H1 (cell line): ENCODE measurements at regions not wholly inside any gene's neighbourhood (a gene's known extent, or its start where the extent isn't known, plus 50 kb on each side); places are given as distances from the start of the nearest gene placed in this dataset.

Experiments
- CTCF ChIA-PET: fragments of 300-600 bp; sonication (Branson Sonifier 250); formaldehyde crosslinking; loops from one replicate; lab custom pipeline; 2021; ENCODE audit not compliant: partially characterized antibody; lab: Charles Lee
- POLR2A ChIA-PET: fragments of 300-600 bp; sonication (Branson Sonifier 250); formaldehyde crosslinking; loops from one replicate; lab custom pipeline; 2021; ENCODE audit warnings: inconsistent platforms; ENCODE audit not compliant: partially characterized antibody; lab: Charles Lee
- DNase-seq, 2 experiments: peaks; one replicate each; pipeline versions ENCODE4 v3.0.0 to v3.0.0-alpha.2; 2010 to 2022; ENCODE audit warnings: low spot score in 2 of 2, low read depth in 1 of 2, mixed read lengths in 1 of 2
- FAIRE-seq: peaks from 2 replicates; lab custom pipeline; 2011; peaks lifted over from hg19 to GRCh38; lab: Jason Lieb, UNC
- H2AFZ ChIP-seq: 2 replicates; pipeline ENCODE4 v1.8.1; 2012; ENCODE audit warnings: low read length, inconsistent platforms
- H2AK5ac ChIP-seq: 2 replicates; pipeline ENCODE4 v1.6.1; 2013; ENCODE audit warnings: low read depth, low read length
- H2BK120ac ChIP-seq: replicated peaks from 2 replicates; pipeline ENCODE3; 2013; ENCODE audit warnings: low read depth, low read length, inconsistent platforms
- H2BK12ac ChIP-seq: 2 replicates; pipeline ENCODE4 v1.6.1; 2013; ENCODE audit warnings: low read depth, low read length
- H2BK15ac ChIP-seq: 2 replicates; pipeline ENCODE4 v1.6.1; 2013; ENCODE audit warnings: low read length
- H2BK20ac ChIP-seq: 2 replicates; pipeline ENCODE4 v1.6.1; 2013; ENCODE audit warnings: low read length
- H2BK5ac ChIP-seq: 2 replicates; pipeline ENCODE4 v1.6.1; 2013; ENCODE audit warnings: low read depth, low read length
- H3K14ac ChIP-seq: 2 replicates; pipeline ENCODE4 v1.6.1; 2013; ENCODE audit warnings: inconsistent platforms; ENCODE audit not compliant: insufficient read length
- H3K18ac ChIP-seq: 2 replicates; pipeline ENCODE4 v1.6.1; 2013; ENCODE audit warnings: low read length; ENCODE audit errors: extremely low read depth
- H3K23ac ChIP-seq: 2 replicates; pipeline ENCODE4 v1.6.1; 2013; ENCODE audit warnings: inconsistent platforms; ENCODE audit not compliant: insufficient read length
- H3K23me2 ChIP-seq: 2 replicates; pipeline ENCODE4 v1.6.1; 2013; ENCODE audit warnings: low read depth, low read length
- H3K27ac ChIP-seq: 2 replicates; pipeline ENCODE4 v1.6.1; 2011; ENCODE audit warnings: low read depth, low read length, inconsistent platforms
- H3K27me3 ChIP-seq, 4 experiments: replicated peaks in 1 of 4; 1 replicate in 1 of 4; 2 replicates in 3 of 4; pipeline versions ENCODE4 v1.6.1 to v1.8.1; 2011 to 2013; ENCODE audit warnings: low read length in 3 of 4, mild to moderate bottlenecking in 3 of 4, inconsistent platforms in 2 of 4, mixed read lengths in 2 of 4, moderate library complexity in 1 of 4; ENCODE audit not compliant: control insufficient read depth in 3 of 4, insufficient read depth in 3 of 4; ENCODE audit errors: extremely low read depth in 1 of 4
- H3K36me3 ChIP-seq, 4 experiments: 2 replicates each; pipeline versions ENCODE4 v1.6.1 to v1.8.1; 2011 to 2013; ENCODE audit warnings: mild to moderate bottlenecking in 4 of 4, low read length in 3 of 4, moderate library complexity in 2 of 4, control low read depth in 1 of 4, inconsistent platforms in 1 of 4; ENCODE audit not compliant: insufficient read depth in 4 of 4, control insufficient read depth in 2 of 4
- H3K4ac ChIP-seq: replicated peaks from 2 replicates; pipeline ENCODE3; 2013; ENCODE audit warnings: low read length, low read depth, mixed read lengths, inconsistent platforms; ENCODE audit not compliant: insufficient read length
- H3K4me1 ChIP-seq, 4 experiments: replicated peaks in 1 of 4; 1 replicate in 1 of 4; 2 replicates in 3 of 4; pipeline versions ENCODE4 v1.6.1 to v1.8.1; 2011 to 2013; ENCODE audit warnings: low read length in 3 of 4, inconsistent platforms in 2 of 4, mixed read lengths in 1 of 4; ENCODE audit not compliant: insufficient read depth in 4 of 4, control insufficient read depth in 3 of 4
- H3K4me2 ChIP-seq, 2 experiments: 2 replicates each; pipeline versions ENCODE4 v1.6.1 to v1.8.1; 2011 to 2013; ENCODE audit warnings: low read depth in 2 of 2, low read length in 2 of 2, control low read depth in 1 of 2, inconsistent platforms in 1 of 2, mild to moderate bottlenecking in 1 of 2; ENCODE audit not compliant: insufficient read depth in 1 of 2
- H3K4me3 ChIP-seq, 4 experiments: fragments of 200-600, 300-600 bp in 1 of 4; sonication (generic), shearing (Covaris generic), sonication (Bioruptor Twin) in 1 of 4; 2 replicates each; pipeline versions ENCODE4 v1.5.1 to v1.8.1; 2011 to 2016; ENCODE audit warnings: low read length in 4 of 4, low read depth in 3 of 4, control low read depth in 2 of 4, inconsistent platforms in 2 of 4, mild to moderate bottlenecking in 2 of 4, mixed read lengths in 1 of 4, moderate library complexity in 1 of 4; ENCODE audit not compliant: insufficient read depth in 2 of 4; ENCODE audit errors: extremely low read depth in 1 of 4
- H3K56ac ChIP-seq: replicated peaks from 2 replicates; pipeline ENCODE3; 2013; ENCODE audit warnings: low read depth, mild to moderate bottlenecking, mixed read lengths, low read length, inconsistent platforms; ENCODE audit not compliant: insufficient read length
- H3K79me1 ChIP-seq: 2 replicates; pipeline ENCODE4 v1.6.1; 2013; ENCODE audit warnings: low read depth, low read length, control low read depth
- H3K79me2 ChIP-seq, 2 experiments: 2 replicates each; pipeline versions ENCODE4 v1.6.1 to v1.8.1; 2012 to 2013; ENCODE audit warnings: low read length in 2 of 2, mild to moderate bottlenecking in 2 of 2, inconsistent platforms in 1 of 2; ENCODE audit not compliant: insufficient read depth in 2 of 2, control insufficient read depth in 1 of 2
- H3K9ac ChIP-seq, 4 experiments: replicated peaks in 1 of 4; 1 replicate in 1 of 4; 2 replicates in 3 of 4; pipeline versions ENCODE4 v1.6.1 to v1.8.1; 2011 to 2013; ENCODE audit warnings: low read depth in 3 of 4, low read length in 3 of 4, control low read depth in 2 of 4, mild to moderate bottlenecking in 2 of 4, moderate library complexity in 2 of 4, inconsistent platforms in 1 of 4; ENCODE audit errors: extremely low read depth in 1 of 4
- H3K9me3 ChIP-seq, 2 experiments: 2 replicates each; pipeline versions ENCODE4 v1.6.1 to v1.8.1; 2012 to 2013; ENCODE audit warnings: mild to moderate bottlenecking in 2 of 2, moderate library complexity in 2 of 2, control low read depth in 1 of 2, inconsistent platforms in 1 of 2, low read depth in 1 of 2, low read length in 1 of 2, mixed read lengths in 1 of 2; ENCODE audit not compliant: insufficient read depth in 2 of 2
- H4K20me1 ChIP-seq, 2 experiments: replicated peaks in 1 of 2; 2 replicates each; pipeline versions ENCODE3 to v1.8.1; 2011 to 2013; ENCODE audit warnings: inconsistent platforms in 2 of 2, low read length in 2 of 2, mild to moderate bottlenecking in 1 of 2; ENCODE audit not compliant: insufficient read depth in 2 of 2, control insufficient read depth in 1 of 2
- H4K5ac ChIP-seq: 2 replicates; pipeline ENCODE4 v1.6.1; 2013; ENCODE audit warnings: low read length, low read depth, mixed read lengths, inconsistent platforms; ENCODE audit not compliant: insufficient read length
- H4K8ac ChIP-seq: 2 replicates; pipeline ENCODE4 v1.8.0; 2013; ENCODE audit warnings: mild to moderate bottlenecking, moderate library complexity, low read length, inconsistent platforms; ENCODE audit not compliant: insufficient read depth; ENCODE audit errors: extremely low read depth
- H4K91ac ChIP-seq: replicated peaks from 2 replicates; pipeline ENCODE3; 2013; ENCODE audit warnings: low read length, mixed read lengths, inconsistent platforms; ENCODE audit not compliant: insufficient read length
- GABPA ChIP-seq: IDR thresholded peaks from 2 replicates; pipeline ENCODE4 v1.6.1; 2011; ENCODE audit warnings: mild to moderate bottlenecking, low read length, moderate library complexity, borderline replicate concordance; ENCODE audit not compliant: insufficient read depth
- KDM1A ChIP-seq: fragments of 200-600, 300-600 bp; sonication (generic); IDR thresholded peaks from 2 replicates; pipeline ENCODE4 v1.7.1; 2016; ENCODE audit warnings: mild to moderate bottlenecking, low read length, borderline replicate concordance
- KDM4A ChIP-seq: IDR thresholded peaks from one replicate; pipeline ENCODE4 v1.7.1; 2012; ENCODE audit warnings: low read depth, mild to moderate bottlenecking, moderate library complexity, low read length, inconsistent platforms; ENCODE audit not compliant: severe bottlenecking
- POLR2A ChIP-seq, 2 experiments: IDR thresholded peaks; 1 replicate in 1 of 2; 2 replicates in 1 of 2; pipeline ENCODE4 v1.6.1; 2011; ENCODE audit warnings: low read depth in 2 of 2, low read length in 2 of 2, mild to moderate bottlenecking in 2 of 2; ENCODE audit errors: control extremely low read depth in 1 of 2
- WGBS, 2 experiments: shearing (Covaris generic) in 1 of 2; methylation state at CpG; one replicate each; pipeline versions ENCODE4 v1.1.6 to v1.1.7; 2013 to 2015; ENCODE audit warnings: low lambda C conversion rate in 2 of 2, mixed read lengths in 2 of 2, inconsistent platforms in 1 of 2, low coverage in 1 of 2, missing lambda C conversion rate in 1 of 2; ENCODE audit not compliant: insufficient replicate concordance in 2 of 2, insufficient coverage in 1 of 2, insufficient read length in 1 of 2; ENCODE audit errors: extremely low coverage in 1 of 2, missing lambda C conversion rate in 1 of 2; 5-methylcytosine and 5-hydroxymethylcytosine counted together

GRCh38 chr6:105487040-105487790 is 84.3 kb upstream of the PREP start:
- Histone ChIP-seq H3K4me3 (no peak overlapping the region), H3K4ac (no peak overlapping the region), H3K27ac (no peak overlapping the region), H2BK20ac (no peak overlapping the region; the same call in 1 of the 2 replicates), H3K23me2 (peaks cover 1% of the 10 kb centered on the region; the same call in 1 of the 2 replicates), H3K4me1 (no peaks in the 10 kb centered on the region; a peak in 1 of 7 replicates), H2AFZ (no peak overlapping the region), H3K79me2 (no peaks in the 10 kb centered on the region), H2BK12ac (no peak overlapping the region), H3K9ac (no peak overlapping the region), H3K27me3 (no peaks in the 10 kb centered on the region), H4K91ac (no peak overlapping the region), H3K36me3 (no peaks in the 10 kb centered on the region), H3K14ac (no peak overlapping the region), H4K5ac (no peak overlapping the region), H3K23ac (no peak overlapping the region), H3K79me1 (no peaks in the 10 kb centered on the region), H3K56ac (no peak overlapping the region), H4K8ac (no peak overlapping the region), H3K9me3 (no peaks in the 10 kb centered on the region), H4K20me1 (no peaks in the 10 kb centered on the region), H2AK5ac (no peak overlapping the region), H3K4me2 (no peak overlapping the region), H2BK120ac (no peak overlapping the region), H2BK5ac (no peak overlapping the region), H2BK15ac (no peak overlapping the region), H3K18ac (no peak overlapping the region)
- ChIA-PET POLR2A (no interaction called here), CTCF (interaction anchor here (0.9 to 2.6 kb wide), 8 partner anchors 10 to 736 kb away, joined by 3 to 10 read pairs (median 4); no protein-coding TSS in a partner anchor)
- TF ChIP-seq KDM4A (no peak), KDM1A (no peak), POLR2A (IDR thresholded peaks at IDR 0.05; ENCODE audit: control extremely low read depth in 1 of 2, low read depth in 2 of 2, low read length in 2 of 2) (no peak), GABPA (no peak)
- WGBS, 2 experiments: 90 to 100% methylated on average over 2 to 9 of the region's 9 CpGs
- FAIRE-seq (no peak), DNase-seq (no peak)
